SK-N-SH treated with all-trans-retinoic acid at 6 μM for 48 hours (cell line): ENCODE measurements at regions not wholly inside any gene's neighbourhood (a gene's known extent, or its start where the extent isn't known, plus 50 kb on each side); places are given as distances from the start of the nearest gene placed in this dataset.
"Not testable (repeated sequence)": the region's sequence is repeated elsewhere in the genome, so short reads cannot be mapped to it uniquely, and the experiment has no call there.

Experiments used
- ATAC-seq: fragments of 200-7000 bp; cut with Tn5 transposase; 3 replicates; pipeline ENCODE4 v1.9.1; 2020; ENCODE audit warnings: mild to moderate bottlenecking, moderate library complexity
- ARNTL ChIP-seq: fragments of 450-650 bp; formaldehyde crosslinking; IDR thresholded peaks from 2 replicates; pipeline ENCODE4 v1.5.0; 2020; ENCODE audit warnings: low read depth, mild to moderate bottlenecking, moderate library complexity, borderline replicate concordance
- BACH2 ChIP-seq: fragments of 250-450 bp; sonication (Bioruptor Pico); IDR thresholded peaks from 2 replicates; pipeline ENCODE4 v1.9.0; 2021; ENCODE audit warnings: mild to moderate bottlenecking, borderline replicate concordance
- CSDC2 ChIP-seq: fragments of 250-450 bp; sonication (Bioruptor Pico); IDR thresholded peaks from 2 replicates; pipeline ENCODE4 v1.5.0; 2020; ENCODE audit warnings: mild to moderate bottlenecking, moderate library complexity
- ESRRG ChIP-seq: fragments of 250-450 bp; sonication (Bioruptor Pico); IDR thresholded peaks from 2 replicates; pipeline ENCODE4 v1.6.1; 2021; ENCODE audit warnings: mild to moderate bottlenecking
- GLIS3 ChIP-seq: fragments of 250-450 bp; sonication (Bioruptor Pico); IDR thresholded peaks from 2 replicates; pipeline ENCODE4 v1.5.0; 2020; ENCODE audit warnings: mild to moderate bottlenecking, moderate library complexity
- ISL1 ChIP-seq: fragments of 250-450 bp; sonication (Bioruptor Pico); IDR thresholded peaks from 2 replicates; pipeline ENCODE4 v2.1.2; 2022; ENCODE audit warnings: mild to moderate bottlenecking, moderate library complexity
- OSR1 ChIP-seq: fragments of 250-450 bp; sonication (Bioruptor Pico); IDR thresholded peaks from 2 replicates; pipeline ENCODE4 v1.8.0; 2022; ENCODE audit warnings: moderate library complexity, mild to moderate bottlenecking, inconsistent platforms
- PPARA ChIP-seq: fragments of 250-450 bp; sonication (Bioruptor Pico); IDR thresholded peaks from 2 replicates; pipeline ENCODE4 v1.5.0; 2020; ENCODE audit warnings: mild to moderate bottlenecking, borderline replicate concordance
- RARB ChIP-seq: fragments of 250-450 bp; sonication (Bioruptor Pico); IDR thresholded peaks from 2 replicates; pipeline ENCODE4 v1.8.0; 2021; ENCODE audit warnings: mild to moderate bottlenecking, moderate library complexity
- SNAI2 ChIP-seq: fragments of 250-450 bp; sonication (Bioruptor Pico); IDR thresholded peaks from 2 replicates; pipeline ENCODE4 v1.5.0; 2020; ENCODE audit warnings: mild to moderate bottlenecking, moderate library complexity
- TCF4 ChIP-seq: fragments of 250-450 bp; sonication (Bioruptor Pico); IDR thresholded peaks from 2 replicates; pipeline ENCODE4 v1.8.0; 2021; ENCODE audit warnings: mild to moderate bottlenecking, moderate library complexity, borderline replicate concordance
- TOX ChIP-seq: fragments of 250-450 bp; sonication (Bioruptor Pico); IDR thresholded peaks from 2 replicates; pipeline ENCODE4 v1.8.0; 2021; ENCODE audit warnings: mild to moderate bottlenecking, moderate library complexity, borderline replicate concordance
- ZC3H10 ChIP-seq: fragments of 250-450 bp; sonication (Bioruptor Pico); IDR thresholded peaks from 2 replicates; pipeline ENCODE4 v1.5.1; 2021; ENCODE audit warnings: mild to moderate bottlenecking, moderate library complexity
- ZFP3 ChIP-seq: fragments of 250-450 bp; sonication (Bioruptor Pico); IDR thresholded peaks from 2 replicates; pipeline ENCODE4 v1.5.0; 2020; ENCODE audit warnings: mild to moderate bottlenecking, moderate library complexity
- ZFP30 ChIP-seq: fragments of 450-650 bp; formaldehyde crosslinking; IDR thresholded peaks from 2 replicates; pipeline ENCODE4 v1.5.0; 2022; ENCODE audit warnings: mild to moderate bottlenecking, moderate library complexity
- ZNF565 ChIP-seq: fragments of 450-650 bp; formaldehyde crosslinking; conservative IDR thresholded peaks from 2 replicates; pipeline ENCODE4 v1.5.0; 2020; ENCODE audit warnings: low read depth, mild to moderate bottlenecking, moderate library complexity
- ZNF70 ChIP-seq: fragments of 450-650 bp; formaldehyde crosslinking; IDR thresholded peaks from 2 replicates; pipeline ENCODE4 v1.5.0; 2020; ENCODE audit warnings: mild to moderate bottlenecking, moderate library complexity
- ZNF8 ChIP-seq: fragments of 450-650 bp; formaldehyde crosslinking; IDR thresholded peaks from 2 replicates; pipeline ENCODE4 v1.5.0; 2020; ENCODE audit warnings: mild to moderate bottlenecking, moderate library complexity
- TF ChIP-seq, protein P1 (sequence below): fragments of 250-450 bp; sonication (Bioruptor Pico); IDR thresholded peaks from 2 replicates; pipeline ENCODE4 v1.5.0; 2020; ENCODE audit warnings: mild to moderate bottlenecking, moderate library complexity
- TF ChIP-seq, protein P2 (sequence below): fragments of 250-450 bp; sonication (Bioruptor Pico); IDR thresholded peaks from 2 replicates; pipeline ENCODE4 v1.5.1; 2021; ENCODE audit warnings: mild to moderate bottlenecking, moderate library complexity
- TF ChIP-seq, protein P3 (sequence below): fragments of 250-450 bp; sonication (Bioruptor Pico); IDR thresholded peaks from 2 replicates; pipeline ENCODE4 v1.5.1; 2020; ENCODE audit warnings: low read depth, mild to moderate bottlenecking, moderate library complexity
- TF ChIP-seq, protein P4 (sequence below): fragments of 250-450 bp; sonication (Bioruptor Pico); IDR thresholded peaks from 2 replicates; pipeline ENCODE4 v1.8.0; 2020; ENCODE audit warnings: mild to moderate bottlenecking, moderate library complexity, borderline replicate concordance
- TF ChIP-seq, protein P5 (sequence below): fragments of 250-450 bp; sonication (Bioruptor Pico); IDR thresholded peaks from 2 replicates; pipeline ENCODE4 v1.8.0; 2021; ENCODE audit warnings: low read depth, mild to moderate bottlenecking, moderate library complexity, borderline replicate concordance

DNA sequence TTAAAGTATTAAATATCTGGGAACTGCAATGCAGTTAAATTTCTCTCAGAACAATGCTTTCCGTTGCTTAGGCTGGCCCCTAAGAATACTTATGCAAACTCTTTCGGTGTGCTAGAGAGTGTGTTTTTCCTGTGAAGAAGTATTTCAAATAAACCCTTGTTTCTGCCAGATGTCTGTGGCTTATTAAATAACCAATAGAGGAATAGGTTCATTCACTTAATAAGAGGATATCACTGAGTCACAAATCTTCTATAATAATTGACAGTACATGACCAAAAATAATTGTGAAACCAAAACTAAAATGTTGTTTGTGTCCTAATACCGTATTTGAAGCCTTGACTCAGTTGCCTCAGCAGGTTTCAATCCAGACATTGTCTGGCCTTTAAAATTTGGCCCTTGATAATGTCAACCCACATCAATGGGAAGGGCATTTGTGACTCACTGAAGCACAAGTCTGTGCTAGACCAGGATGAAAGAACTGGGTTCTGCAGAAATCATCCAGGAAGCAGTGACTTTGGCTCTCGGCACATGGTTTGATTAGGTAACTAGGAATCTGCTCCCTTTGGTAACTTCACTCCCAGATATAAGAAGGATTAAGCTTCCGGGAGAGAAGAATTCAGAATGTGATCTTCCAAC lies 104.2 kb upstream of the BARHL2 start:
- ATAC-seq: no peak
- TF ChIP-seq OSR1 (CRISPR knock-in tag) (no peak), ISL1 (CRISPR knock-in tag) (no peak), RARB (CRISPR knock-in tag) (no peak), ARNTL (CRISPR knock-in tag) (no peak), BACH2 (no peak), TOX (no peak), GLIS3 (CRISPR knock-in tag) (no peak), ZNF70 (CRISPR knock-in tag) (no peak), ZNF8 (no peak)
- TF ChIP-seq, protein P1, sequence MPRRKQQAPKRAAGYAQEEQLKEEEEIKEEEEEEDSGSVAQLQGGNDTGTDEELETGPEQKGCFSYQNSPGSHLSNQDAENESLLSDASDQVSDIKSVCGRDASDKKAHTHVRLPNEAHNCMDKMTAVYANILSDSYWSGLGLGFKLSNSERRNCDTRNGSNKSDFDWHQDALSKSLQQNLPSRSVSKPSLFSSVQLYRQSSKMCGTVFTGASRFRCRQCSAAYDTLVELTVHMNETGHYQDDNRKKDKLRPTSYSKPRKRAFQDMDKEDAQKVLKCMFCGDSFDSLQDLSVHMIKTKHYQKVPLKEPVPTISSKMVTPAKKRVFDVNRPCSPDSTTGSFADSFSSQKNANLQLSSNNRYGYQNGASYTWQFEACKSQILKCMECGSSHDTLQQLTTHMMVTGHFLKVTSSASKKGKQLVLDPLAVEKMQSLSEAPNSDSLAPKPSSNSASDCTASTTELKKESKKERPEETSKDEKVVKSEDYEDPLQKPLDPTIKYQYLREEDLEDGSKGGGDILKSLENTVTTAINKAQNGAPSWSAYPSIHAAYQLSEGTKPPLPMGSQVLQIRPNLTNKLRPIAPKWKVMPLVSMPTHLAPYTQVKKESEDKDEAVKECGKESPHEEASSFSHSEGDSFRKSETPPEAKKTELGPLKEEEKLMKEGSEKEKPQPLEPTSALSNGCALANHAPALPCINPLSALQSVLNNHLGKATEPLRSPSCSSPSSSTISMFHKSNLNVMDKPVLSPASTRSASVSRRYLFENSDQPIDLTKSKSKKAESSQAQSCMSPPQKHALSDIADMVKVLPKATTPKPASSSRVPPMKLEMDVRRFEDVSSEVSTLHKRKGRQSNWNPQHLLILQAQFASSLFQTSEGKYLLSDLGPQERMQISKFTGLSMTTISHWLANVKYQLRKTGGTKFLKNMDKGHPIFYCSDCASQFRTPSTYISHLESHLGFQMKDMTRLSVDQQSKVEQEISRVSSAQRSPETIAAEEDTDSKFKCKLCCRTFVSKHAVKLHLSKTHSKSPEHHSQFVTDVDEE (CRISPR knock-in tag): no peak
- TF ChIP-seq, protein P2, sequence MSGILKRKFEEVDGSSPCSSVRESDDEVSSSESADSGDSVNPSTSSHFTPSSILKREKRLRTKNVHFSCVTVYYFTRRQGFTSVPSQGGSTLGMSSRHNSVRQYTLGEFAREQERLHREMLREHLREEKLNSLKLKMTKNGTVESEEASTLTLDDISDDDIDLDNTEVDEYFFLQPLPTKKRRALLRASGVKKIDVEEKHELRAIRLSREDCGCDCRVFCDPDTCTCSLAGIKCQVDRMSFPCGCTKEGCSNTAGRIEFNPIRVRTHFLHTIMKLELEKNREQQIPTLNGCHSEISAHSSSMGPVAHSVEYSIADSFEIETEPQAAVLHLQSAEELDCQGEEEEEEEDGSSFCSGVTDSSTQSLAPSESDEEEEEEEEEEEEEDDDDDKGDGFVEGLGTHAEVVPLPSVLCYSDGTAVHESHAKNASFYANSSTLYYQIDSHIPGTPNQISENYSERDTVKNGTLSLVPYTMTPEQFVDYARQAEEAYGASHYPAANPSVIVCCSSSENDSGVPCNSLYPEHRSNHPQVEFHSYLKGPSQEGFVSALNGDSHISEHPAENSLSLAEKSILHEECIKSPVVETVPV (CRISPR knock-in tag): no peak

DNA sequence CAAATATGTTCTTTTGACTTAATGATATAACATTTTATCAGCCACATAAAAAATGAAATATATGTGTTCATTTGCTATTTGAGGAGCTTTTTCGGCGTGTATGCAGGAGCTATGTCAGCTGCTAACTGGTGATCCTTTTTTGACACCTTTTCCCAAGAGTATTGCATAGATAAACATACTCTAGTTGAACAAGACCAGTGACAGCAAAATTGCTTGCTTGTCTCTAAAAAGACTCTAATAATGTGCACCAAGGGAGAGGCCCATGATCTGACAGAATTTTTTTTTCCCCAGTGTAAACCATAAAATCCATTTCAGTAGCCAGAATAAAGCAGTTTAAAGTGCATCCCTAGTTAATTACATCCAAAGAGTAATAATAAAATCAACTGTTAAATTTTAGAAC lies 103.6 kb upstream of the BARHL2 start:
- no peak for ATAC-seq
- TF ChIP-seq ZFP3 (CRISPR knock-in tag) (no peak), ARNTL (CRISPR knock-in tag) (no peak), ZFP30 (CRISPR knock-in tag) (no peak), OSR1 (CRISPR knock-in tag) (no peak)
- TF ChIP-seq, protein P3, sequence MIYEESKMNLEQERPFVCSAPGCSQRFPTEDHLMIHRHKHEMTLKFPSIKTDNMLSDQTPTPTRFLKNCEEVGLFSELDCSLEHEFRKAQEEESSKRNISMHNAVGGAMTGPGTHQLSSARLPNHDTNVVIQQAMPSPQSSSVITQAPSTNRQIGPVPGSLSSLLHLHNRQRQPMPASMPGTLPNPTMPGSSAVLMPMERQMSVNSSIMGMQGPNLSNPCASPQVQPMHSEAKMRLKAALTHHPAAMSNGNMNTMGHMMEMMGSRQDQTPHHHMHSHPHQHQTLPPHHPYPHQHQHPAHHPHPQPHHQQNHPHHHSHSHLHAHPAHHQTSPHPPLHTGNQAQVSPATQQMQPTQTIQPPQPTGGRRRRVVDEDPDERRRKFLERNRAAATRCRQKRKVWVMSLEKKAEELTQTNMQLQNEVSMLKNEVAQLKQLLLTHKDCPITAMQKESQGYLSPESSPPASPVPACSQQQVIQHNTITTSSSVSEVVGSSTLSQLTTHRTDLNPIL: no peak

DNA sequence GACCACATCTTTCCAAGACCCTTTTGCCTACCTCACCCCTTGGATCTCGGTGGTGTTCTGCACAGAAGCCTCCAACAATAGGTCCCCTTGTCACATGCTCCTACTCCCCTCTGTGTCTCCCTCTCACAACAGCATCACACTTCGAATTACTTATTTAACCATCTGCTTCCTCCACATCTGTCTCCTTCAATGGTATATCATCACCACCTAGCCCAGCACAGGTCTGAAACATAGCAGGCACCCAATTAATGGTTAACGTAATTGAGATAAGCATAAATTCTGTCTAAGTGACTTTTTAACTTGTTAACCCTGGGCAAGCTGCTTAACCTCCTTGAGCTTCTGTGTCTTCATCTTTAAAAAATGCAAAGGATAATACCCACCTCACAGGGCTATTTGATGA lies 100.3 kb upstream of the BARHL2 start:
- ATAC-seq: no peak
- TF ChIP-seq ARNTL (CRISPR knock-in tag) (no peak), TCF4 (CRISPR knock-in tag) (no peak), ZNF8 (no peak), ISL1 (CRISPR knock-in tag) (no peak), BACH2 (no peak), CSDC2 (no peak), ZNF565 (CRISPR knock-in tag) (no peak), ZFP3 (CRISPR knock-in tag) (no peak), PPARA (CRISPR knock-in tag) (no peak), GLIS3 (CRISPR knock-in tag) (no peak), ZNF70 (CRISPR knock-in tag) (no peak), ESRRG (CRISPR knock-in tag) (no peak), SNAI2 (CRISPR knock-in tag) (no peak), ZC3H10 (CRISPR knock-in tag) (no peak), TOX (no peak)
- TF ChIP-seq, protein P1 (CRISPR knock-in tag): no peak
- TF ChIP-seq, protein P4, sequence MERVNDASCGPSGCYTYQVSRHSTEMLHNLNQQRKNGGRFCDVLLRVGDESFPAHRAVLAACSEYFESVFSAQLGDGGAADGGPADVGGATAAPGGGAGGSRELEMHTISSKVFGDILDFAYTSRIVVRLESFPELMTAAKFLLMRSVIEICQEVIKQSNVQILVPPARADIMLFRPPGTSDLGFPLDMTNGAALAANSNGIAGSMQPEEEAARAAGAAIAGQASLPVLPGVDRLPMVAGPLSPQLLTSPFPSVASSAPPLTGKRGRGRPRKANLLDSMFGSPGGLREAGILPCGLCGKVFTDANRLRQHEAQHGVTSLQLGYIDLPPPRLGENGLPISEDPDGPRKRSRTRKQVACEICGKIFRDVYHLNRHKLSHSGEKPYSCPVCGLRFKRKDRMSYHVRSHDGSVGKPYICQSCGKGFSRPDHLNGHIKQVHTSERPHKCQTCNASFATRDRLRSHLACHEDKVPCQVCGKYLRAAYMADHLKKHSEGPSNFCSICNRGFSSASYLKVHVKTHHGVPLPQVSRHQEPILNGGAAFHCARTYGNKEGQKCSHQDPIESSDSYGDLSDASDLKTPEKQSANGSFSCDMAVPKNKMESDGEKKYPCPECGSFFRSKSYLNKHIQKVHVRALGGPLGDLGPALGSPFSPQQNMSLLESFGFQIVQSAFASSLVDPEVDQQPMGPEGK: no peak
- TF ChIP-seq, protein P5, sequence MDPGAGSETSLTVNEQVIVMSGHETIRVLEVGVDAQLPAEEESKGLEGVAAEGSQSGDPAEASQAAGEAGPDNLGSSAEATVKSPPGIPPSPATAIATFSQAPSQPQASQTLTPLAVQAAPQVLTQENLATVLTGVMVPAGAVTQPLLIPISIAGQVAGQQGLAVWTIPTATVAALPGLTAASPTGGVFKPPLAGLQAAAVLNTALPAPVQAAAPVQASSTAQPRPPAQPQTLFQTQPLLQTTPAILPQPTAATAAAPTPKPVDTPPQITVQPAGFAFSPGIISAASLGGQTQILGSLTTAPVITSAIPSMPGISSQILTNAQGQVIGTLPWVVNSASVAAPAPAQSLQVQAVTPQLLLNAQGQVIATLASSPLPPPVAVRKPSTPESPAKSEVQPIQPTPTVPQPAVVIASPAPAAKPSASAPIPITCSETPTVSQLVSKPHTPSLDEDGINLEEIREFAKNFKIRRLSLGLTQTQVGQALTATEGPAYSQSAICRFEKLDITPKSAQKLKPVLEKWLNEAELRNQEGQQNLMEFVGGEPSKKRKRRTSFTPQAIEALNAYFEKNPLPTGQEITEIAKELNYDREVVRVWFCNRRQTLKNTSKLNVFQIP: no peak
- TF ChIP-seq, protein P2 (CRISPR knock-in tag): no peak
- TF ChIP-seq, all 23 proteins: peak for 0

DNA sequence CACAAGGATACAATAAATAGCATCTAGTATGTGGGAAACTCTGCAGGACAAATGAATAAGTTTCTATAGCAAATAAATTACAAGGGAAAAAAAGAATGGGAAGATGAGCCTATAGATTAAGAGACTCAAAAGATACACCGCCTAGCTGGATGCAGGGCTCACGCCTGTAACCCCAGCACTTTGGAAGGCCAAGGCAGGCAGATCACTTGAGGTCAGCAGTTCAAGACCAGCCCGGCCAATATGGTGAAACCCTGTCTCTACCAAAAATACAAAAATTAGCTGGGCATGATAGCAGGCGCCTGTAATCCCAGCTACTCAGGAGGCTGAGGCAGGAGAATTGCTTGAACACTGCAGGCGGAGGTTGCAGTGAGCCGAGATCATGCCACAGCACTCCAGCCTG lies 95.1 kb upstream of the BARHL2 start:
- not testable (repeated sequence) for ATAC-seq
